Astrocyte of the spinal cord (primary cell): ENCODE measurements at regions not wholly inside any gene's neighbourhood (a gene's known extent, or its start where the extent isn't known, plus 50 kb on each side); places are given as distances from the start of the nearest gene placed in this dataset.
"Not testable (repeated sequence)": the region's sequence is repeated elsewhere in the genome, so short reads cannot be mapped to it uniquely, and the experiment has no call there.

ENCODE experiments used
- DNase-seq: peaks from one replicate; pipeline ENCODE4 v3.0.0; 2011; ENCODE audit warnings: low read depth, low spot score
- H3K4me3 ChIP-seq: 2 replicates; pipeline ENCODE4 v1.5.1; 2011; ENCODE audit warnings: low read depth, mild to moderate bottlenecking, low read length, moderate library complexity
- CTCF ChIP-seq: IDR thresholded peaks from 2 replicates; pipeline ENCODE4 v1.5.1; 2012; ENCODE audit warnings: low read depth, mild to moderate bottlenecking, low read length, inconsistent platforms
- in situ Hi-C: cut with HindIII; loops from 2 replicates; pipeline ENCODE4 v1.10.0; 2017; ENCODE audit warnings: low sequenced_read_pairs

GRCh38 chr20:53725575-53725970, 131.9 kb upstream of the ZNF217 start:
- H3K4me3 ChIP-seq = no peak overlapping the region
- no peak for DNase-seq
- in situ Hi-C loops = no loop called here
- no peak for TF ChIP-seq CTCF

- in situ Hi-C loops = no loop called here
- H3K4me3 ChIP-seq = no peak overlapping the region
- DNase-seq = no peak
- no peak for TF ChIP-seq CTCF
Observed at GRCh38 chr20:53723621-53724020, 130.0 kb upstream of the ZNF217 start.

GRCh38 chr20:53723045-53723444, 129.4 kb upstream of the ZNF217 start:
- DNase-seq = no peak
- TF ChIP-seq CTCF = no peak
- no peak overlapping the region for H3K4me3 ChIP-seq
- in situ Hi-C loops = no loop called here

GRCh38 chr20:53722515-53723036, 128.9 kb upstream of the ZNF217 start:
- no peak for DNase-seq
- no peak for TF ChIP-seq CTCF
- no peak overlapping the region for H3K4me3 ChIP-seq
- in situ Hi-C loops = no loop called here

- DNase-seq, in situ Hi-C loops, H3K4me3 ChIP-seq: not testable (repeated sequence)
Observed at GRCh38 chr20:53721445-53721963, 127.9 kb upstream of the ZNF217 start.

- DNase-seq, in situ Hi-C loops, H3K4me3 ChIP-seq: not testable (repeated sequence)
Observed at GRCh38 chr20:53719171-53719803, 125.6 kb upstream of the ZNF217 start.

- in situ Hi-C loops = no loop called here
- no peak overlapping the region for H3K4me3 ChIP-seq
- DNase-seq = no peak
- TF ChIP-seq CTCF = no peak
Observed at GRCh38 chr20:53718142-53719021, 124.7 kb upstream of the ZNF217 start.
